HEK293 (cell line): ENCODE measurements at regions not wholly inside any gene's neighbourhood (a gene's known extent, or its start where the extent isn't known, plus 50 kb on each side); places are given as distances from the start of the nearest gene placed in this dataset.

Experiments
- CTCF ChIA-PET: fragments of 350-600 bp; formaldehyde crosslinking; extraction: SDS; loops from one replicate; lab custom pipeline; 2021; ENCODE audit warnings: antibody characterized with exemption; lab: Yijun Ruan, JAX
- POLR2A ChIA-PET: fragments of 300-600 bp; formaldehyde crosslinking; extraction: SDS; loops from one replicate; lab custom pipeline; 2020; ENCODE audit warnings: antibody characterized with exemption, inconsistent platforms; lab: Yijun Ruan, JAX
- H3K27ac ChIP-seq: fragments of 200-500 bp; sonication (Bioruptor generic); 2 replicates; pipeline ENCODE4 v1.5.1; 2014; ENCODE audit warnings: low read depth, low read length, control low read depth, inconsistent platforms; ENCODE audit errors: extremely low read depth
- H3K36me3 ChIP-seq, 2 experiments: fragments of 200-500 bp in 1 of 2; sonication (Bioruptor generic) in 1 of 2; 1 replicate in 1 of 2; 2 replicates in 1 of 2; pipeline ENCODE4 v1.5.1; 2014 to 2017; ENCODE audit warnings: inconsistent platforms in 2 of 2, low read length in 2 of 2; ENCODE audit not compliant: control insufficient read depth in 2 of 2, insufficient read depth in 1 of 2
- H3K4me1 ChIP-seq: fragments of 200-500 bp; sonication (Bioruptor generic); 2 replicates; pipeline ENCODE4 v1.5.1; 2014; ENCODE audit warnings: mild to moderate bottlenecking, low read length, inconsistent platforms; ENCODE audit not compliant: control insufficient read depth, insufficient read depth
- H3K4me3 ChIP-seq: 2 replicates; pipeline ENCODE4 v1.5.1; 2011; ENCODE audit warnings: low read depth, mild to moderate bottlenecking, control low read depth, low read length, moderate library complexity
- H3K9me3 ChIP-seq: fragments of 200-500 bp; sonication (Bioruptor generic); 2 replicates; pipeline ENCODE4 v1.5.1; 2014; ENCODE audit warnings: low read depth, low read length, inconsistent platforms; ENCODE audit not compliant: control insufficient read depth, insufficient read depth
- BCL11B ChIP-seq: fragments of 450-650 bp; formaldehyde crosslinking; IDR thresholded peaks from 2 replicates; pipeline ENCODE4 v1.5.1; 2016; ENCODE audit warnings: low read depth, missing biosample characterization, missing genetic modification characterization
- ELK4 ChIP-seq: IDR thresholded peaks from 2 replicates; pipeline ENCODE4 v1.6.1; 2011; ENCODE audit warnings: mild to moderate bottlenecking, low read depth, low read length, borderline replicate concordance
- KLF8 ChIP-seq: fragments of 450-650 bp; formaldehyde crosslinking; IDR thresholded peaks from 2 replicates; pipeline ENCODE4 v1.5.1; 2016; ENCODE audit warnings: missing biosample characterization, missing genetic modification characterization
- KLF9 ChIP-seq: fragments of 450-650 bp; formaldehyde crosslinking; IDR thresholded peaks from 2 replicates; pipeline ENCODE4 v1.5.1; 2016; ENCODE audit warnings: missing biosample characterization, missing genetic modification characterization, low read depth
- OVOL3 ChIP-seq: fragments of 450-650 bp; formaldehyde crosslinking; IDR thresholded peaks from 2 replicates; pipeline ENCODE4 v1.5.1; 2016; ENCODE audit warnings: missing biosample characterization, missing genetic modification characterization
- PRDM4 ChIP-seq: fragments of 450-650 bp; formaldehyde crosslinking; IDR thresholded peaks from 2 replicates; pipeline ENCODE4 v1.5.1; 2017; ENCODE audit warnings: missing biosample characterization, missing genetic modification characterization
- REPIN1 ChIP-seq: fragments of 450-650 bp; formaldehyde crosslinking; IDR thresholded peaks from 2 replicates; pipeline ENCODE4 v1.5.1; 2017; ENCODE audit warnings: missing biosample characterization, missing genetic modification characterization, low read depth
- SP2 ChIP-seq: fragments of 450-650 bp; formaldehyde crosslinking; IDR thresholded peaks from 2 replicates; pipeline ENCODE4 v1.5.1; 2016; ENCODE audit warnings: missing biosample characterization, missing genetic modification characterization
- ZBTB21 ChIP-seq: fragments of 450-650 bp; formaldehyde crosslinking; IDR thresholded peaks from 2 replicates; pipeline ENCODE4 v1.5.1; 2017; ENCODE audit warnings: missing biosample characterization, missing genetic modification characterization
- ZBTB6 ChIP-seq: fragments of 450-650 bp; formaldehyde crosslinking; IDR thresholded peaks from 2 replicates; pipeline ENCODE4 v1.5.1; 2017; ENCODE audit warnings: missing biosample characterization, missing genetic modification characterization
- ZEB2 ChIP-seq: fragments of 450-650 bp; formaldehyde crosslinking; IDR thresholded peaks from 2 replicates; pipeline ENCODE4 v1.5.1; 2016; ENCODE audit warnings: missing biosample characterization, missing genetic modification characterization
- ZNF10 ChIP-seq: fragments of 450-650 bp; formaldehyde crosslinking; IDR thresholded peaks from 2 replicates; pipeline ENCODE4 v1.5.1; 2017; ENCODE audit warnings: missing biosample characterization, missing genetic modification characterization
- ZNF140 ChIP-seq: fragments of 450-650 bp; formaldehyde crosslinking; IDR thresholded peaks from 2 replicates; pipeline ENCODE4 v1.5.1; 2016; ENCODE audit warnings: missing biosample characterization, missing genetic modification characterization
- ZNF19 ChIP-seq: fragments of 450-650 bp; formaldehyde crosslinking; IDR thresholded peaks from 2 replicates; pipeline ENCODE4; 2016; ENCODE audit warnings: missing biosample characterization, missing genetic modification characterization, low read depth
- ZNF280C ChIP-seq: fragments of 450-650 bp; formaldehyde crosslinking; IDR thresholded peaks from 2 replicates; pipeline ENCODE4 v1.5.1; 2016; ENCODE audit warnings: missing biosample characterization, missing genetic modification characterization
- ZNF398 ChIP-seq: fragments of 450-650 bp; formaldehyde crosslinking; IDR thresholded peaks from 2 replicates; pipeline ENCODE4 v1.5.1; 2017; ENCODE audit warnings: missing biosample characterization, missing genetic modification characterization
- ZNF433 ChIP-seq: fragments of 450-650 bp; formaldehyde crosslinking; IDR thresholded peaks from 2 replicates; pipeline ENCODE4 v1.5.1; 2016; ENCODE audit warnings: missing biosample characterization, missing genetic modification characterization, low read depth
- ZNF449 ChIP-seq: fragments of 450-650 bp; formaldehyde crosslinking; IDR thresholded peaks from 2 replicates; pipeline ENCODE4 v1.5.1; 2017; ENCODE audit warnings: missing biosample characterization, mild to moderate bottlenecking, missing genetic modification characterization, moderate library complexity
- ZNF473 ChIP-seq: fragments of 450-650 bp; formaldehyde crosslinking; IDR thresholded peaks from 2 replicates; pipeline ENCODE4 v1.5.1; 2017; ENCODE audit warnings: missing biosample characterization, missing genetic modification characterization
- ZNF561 ChIP-seq: fragments of 450-650 bp; IDR thresholded peaks from 2 replicates; pipeline ENCODE4 v1.5.1; 2018; ENCODE audit warnings: missing biosample characterization, missing genetic modification characterization, borderline replicate concordance
- ZNF600 ChIP-seq: fragments of 450-650 bp; formaldehyde crosslinking; IDR thresholded peaks from 2 replicates; pipeline ENCODE4 v1.5.1; 2016; ENCODE audit warnings: missing biosample characterization, missing genetic modification characterization
- ZNF621 ChIP-seq: fragments of 450-650 bp; formaldehyde crosslinking; IDR thresholded peaks from 2 replicates; pipeline ENCODE4 v1.5.1; 2017; ENCODE audit warnings: missing biosample characterization, missing genetic modification characterization
- ZNF654 ChIP-seq: fragments of 450-650 bp; formaldehyde crosslinking; IDR thresholded peaks from 2 replicates; pipeline ENCODE4 v1.5.1; 2016; ENCODE audit warnings: low read depth, missing biosample characterization, missing genetic modification characterization
- ZNF658 ChIP-seq: fragments of 450-650 bp; formaldehyde crosslinking; IDR thresholded peaks from 2 replicates; pipeline ENCODE4; 2016; ENCODE audit warnings: missing biosample characterization, missing genetic modification characterization
- ZNF677 ChIP-seq: fragments of 450-650 bp; IDR thresholded peaks from 2 replicates; pipeline ENCODE4 v1.5.0; 2018; ENCODE audit warnings: missing biosample characterization, mild to moderate bottlenecking, missing genetic modification characterization, moderate library complexity
- ZNF707 ChIP-seq: fragments of 450-650 bp; formaldehyde crosslinking; IDR thresholded peaks from 2 replicates; pipeline ENCODE4 v1.5.1; 2016; ENCODE audit warnings: missing biosample characterization, missing genetic modification characterization
- ZNF768 ChIP-seq: fragments of 450-650 bp; formaldehyde crosslinking; IDR thresholded peaks from 2 replicates; pipeline ENCODE4 v1.5.1; 2018; ENCODE audit warnings: missing biosample characterization, mild to moderate bottlenecking, missing genetic modification characterization
- ZXDB ChIP-seq: fragments of 450-650 bp; formaldehyde crosslinking; IDR thresholded peaks from 2 replicates; pipeline ENCODE4 v1.5.1; 2016; ENCODE audit warnings: missing biosample characterization, missing genetic modification characterization

- Histone ChIP-seq H3K27ac (no peak overlapping the region), H3K36me3 (no peaks in the 10 kb centered on the region)
- CTCF ChIA-PET, result no interaction called here
Observed at GRCh38 chr11:121757480-121758125, 304.8 kb upstream of the SORL1-AS1 start.

GRCh38 chr11:121755906-121756305, 303.1 kb upstream of the SORL1-AS1 start:
- Histone ChIP-seq H3K4me1 (no peaks in the 10 kb centered on the region), H3K4me3 (no peak overlapping the region), H3K27ac (no peak overlapping the region), H3K9me3 (no peaks in the 10 kb centered on the region), H3K36me3 (no peaks in the 10 kb centered on the region)
- ChIA-PET CTCF (interaction anchor here (1.4 kb wide), 1 partner anchor 9 kb away, joined by 3 read pairs; no protein-coding TSS in a partner anchor), POLR2A (no interaction called here)
- TF ChIP-seq ZXDB (tag by site-specific recombination), result no peak
- no peak for TF ChIP-seq ELK4
- no peak for TF ChIP-seq ZBTB6 (tag by site-specific recombination)
- TF ChIP-seq REPIN1 (tag by site-specific recombination), result no peak
- no peak for TF ChIP-seq KLF8 (tag by site-specific recombination)
- no peak for TF ChIP-seq ZNF561 (tag by site-specific recombination)
- TF ChIP-seq ZNF658 (tag by site-specific recombination), result no peak
- TF ChIP-seq ZNF398 (tag by site-specific recombination), result no peak

More at GRCh38 chr11:121757480-121758125, 304.8 kb upstream of the SORL1-AS1 start:
- H3K4me3 ChIP-seq, result no peak overlapping the region
- H3K4me1 ChIP-seq, result no peaks in the 10 kb centered on the region
- H3K9me3 ChIP-seq, result no peaks in the 10 kb centered on the region
- POLR2A ChIA-PET, result no interaction called here
- no peak for TF ChIP-seq ZNF280C (tag by site-specific recombination)
- TF ChIP-seq ZBTB21 (tag by site-specific recombination), result no peak
- no peak for TF ChIP-seq ZNF19
- no peak for TF ChIP-seq ZNF621 (tag by site-specific recombination)
- no peak for TF ChIP-seq ZNF654
- no peak for TF ChIP-seq ZNF10 (tag by site-specific recombination)
- no peak for TF ChIP-seq ZNF473 (tag by site-specific recombination)
- TF ChIP-seq OVOL3 (tag by site-specific recombination), result no peak
- TF ChIP-seq ZEB2 (tag by site-specific recombination), result no peak
- no peak for TF ChIP-seq SP2
- TF ChIP-seq ZNF600 (tag by site-specific recombination), result no peak
- TF ChIP-seq ZNF140 (tag by site-specific recombination), result no peak
- no peak for TF ChIP-seq ZNF707 (tag by site-specific recombination)
- no peak for TF ChIP-seq KLF9 (tag by site-specific recombination)
- TF ChIP-seq ZNF433, result no peak
- TF ChIP-seq ZNF677 (tag by site-specific recombination), result no peak
- TF ChIP-seq ZNF768 (tag by site-specific recombination), result no peak
- TF ChIP-seq PRDM4 (tag by site-specific recombination), result no peak
- TF ChIP-seq BCL11B (tag by site-specific recombination), result no peak
- TF ChIP-seq ZNF449, result no peak
